ENCODE measurements at regions not wholly inside any gene's neighbourhood (a gene's known extent, or its start where the extent isn't known, plus 50 kb on each side); places are given as distances from the start of the nearest gene placed in this dataset.

DNA sequence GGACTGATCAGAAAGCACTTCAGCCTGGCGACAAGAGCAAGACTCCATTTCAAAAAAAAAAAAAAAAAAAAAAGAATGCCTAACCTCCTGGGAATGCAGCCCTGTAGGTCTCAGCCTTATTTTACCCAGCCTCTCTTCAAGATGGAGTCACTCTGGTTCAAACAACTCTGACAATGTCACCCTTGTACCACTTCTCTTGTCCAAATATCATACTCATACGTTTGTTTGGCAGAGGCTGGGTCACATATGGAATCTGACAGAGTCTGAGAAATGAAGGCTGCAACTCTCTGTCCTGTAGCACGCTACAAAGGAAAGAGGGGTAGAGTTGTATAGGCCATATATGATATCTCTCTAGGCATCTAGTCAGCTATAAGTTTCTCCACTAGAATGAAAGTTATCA lies 58.6 kb upstream of the GSAP start:
- no peak overlapping the region for H3K4me3 ChIP-seq (ENCODE audit: low read depth, low read length)
- TF ChIP-seq, protein P1, sequence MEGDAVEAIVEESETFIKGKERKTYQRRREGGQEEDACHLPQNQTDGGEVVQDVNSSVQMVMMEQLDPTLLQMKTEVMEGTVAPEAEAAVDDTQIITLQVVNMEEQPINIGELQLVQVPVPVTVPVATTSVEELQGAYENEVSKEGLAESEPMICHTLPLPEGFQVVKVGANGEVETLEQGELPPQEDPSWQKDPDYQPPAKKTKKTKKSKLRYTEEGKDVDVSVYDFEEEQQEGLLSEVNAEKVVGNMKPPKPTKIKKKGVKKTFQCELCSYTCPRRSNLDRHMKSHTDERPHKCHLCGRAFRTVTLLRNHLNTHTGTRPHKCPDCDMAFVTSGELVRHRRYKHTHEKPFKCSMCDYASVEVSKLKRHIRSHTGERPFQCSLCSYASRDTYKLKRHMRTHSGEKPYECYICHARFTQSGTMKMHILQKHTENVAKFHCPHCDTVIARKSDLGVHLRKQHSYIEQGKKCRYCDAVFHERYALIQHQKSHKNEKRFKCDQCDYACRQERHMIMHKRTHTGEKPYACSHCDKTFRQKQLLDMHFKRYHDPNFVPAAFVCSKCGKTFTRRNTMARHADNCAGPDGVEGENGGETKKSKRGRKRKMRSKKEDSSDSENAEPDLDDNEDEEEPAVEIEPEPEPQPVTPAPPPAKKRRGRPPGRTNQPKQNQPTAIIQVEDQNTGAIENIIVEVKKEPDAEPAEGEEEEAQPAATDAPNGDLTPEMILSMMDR (IDR thresholded peaks at IDR 0.05; ENCODE audit: control insufficient read depth, extremely low read depth, insufficient read depth): no peak
- no peak for DNase-seq (ENCODE audit: low read depth)

DNA sequence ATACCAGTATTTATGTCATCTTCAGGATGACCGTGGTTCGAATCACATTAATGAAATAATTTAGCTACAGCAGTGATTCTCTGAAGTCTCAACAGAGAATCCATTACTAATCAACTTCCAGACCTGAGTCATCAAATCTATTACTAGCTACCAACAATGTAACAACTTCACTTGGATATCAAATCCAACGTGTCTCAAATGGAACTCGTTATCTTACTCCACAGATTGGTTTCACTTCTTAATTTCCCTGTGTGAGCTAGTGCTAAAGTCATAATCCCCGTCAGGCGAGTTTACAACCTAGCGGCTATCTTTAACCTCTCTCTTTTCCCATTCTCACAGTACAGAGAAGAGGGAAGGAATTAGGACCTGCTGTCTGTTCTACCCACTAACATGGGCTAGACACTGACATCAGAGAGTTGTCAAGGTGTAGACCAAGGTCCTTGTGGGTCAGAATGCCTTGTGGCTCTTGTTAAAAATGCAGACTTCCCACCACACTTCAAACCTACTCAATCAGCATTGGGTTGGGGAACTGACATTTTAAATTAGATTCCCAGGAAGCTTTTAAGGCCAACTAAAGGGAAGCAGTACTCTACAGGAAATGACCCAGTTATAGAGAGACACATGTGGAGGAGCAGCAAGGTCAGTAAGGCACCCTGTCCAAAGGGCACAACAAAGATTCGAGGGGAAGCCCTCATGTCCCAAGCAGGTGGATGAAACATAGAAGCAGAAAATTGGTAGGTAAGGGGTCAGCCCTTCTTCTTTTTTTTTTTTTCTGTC lies 57.3 kb upstream of the GSAP start:
- TF ChIP-seq, protein P1 (IDR thresholded peaks at IDR 0.05; ENCODE audit: control insufficient read depth, extremely low read depth, insufficient read depth): no peak
- DNase-seq (ENCODE audit: low read depth): no peak
- H3K4me3 ChIP-seq (ENCODE audit: low read depth, low read length): no peak overlapping the region

DNA sequence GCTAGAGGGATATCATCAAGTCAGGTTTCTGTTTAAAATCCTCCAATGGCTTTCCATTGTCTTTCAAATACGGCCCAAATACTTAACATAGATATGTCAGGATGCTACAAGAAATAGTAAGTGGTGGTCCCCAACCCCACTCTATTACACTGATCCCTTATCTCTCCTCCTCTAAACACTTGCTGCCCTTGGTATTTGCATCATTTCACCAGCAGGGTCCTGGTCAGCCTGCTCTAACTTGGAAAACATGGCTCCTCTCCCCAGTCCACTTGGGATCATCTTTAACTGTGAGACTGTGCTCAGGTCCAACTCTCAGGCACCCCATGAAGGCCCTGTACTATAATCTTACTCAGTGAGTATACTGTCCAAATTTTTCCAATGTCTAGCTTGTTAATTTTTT lies 53.8 kb upstream of the GSAP start:
- DNase-seq (ENCODE audit: low read depth): no peak
- H3K4me3 ChIP-seq (ENCODE audit: low read depth, low read length): no peak overlapping the region
- TF ChIP-seq, protein P1 (IDR thresholded peaks at IDR 0.05; ENCODE audit: control insufficient read depth, extremely low read depth, insufficient read depth): no peak

DNA sequence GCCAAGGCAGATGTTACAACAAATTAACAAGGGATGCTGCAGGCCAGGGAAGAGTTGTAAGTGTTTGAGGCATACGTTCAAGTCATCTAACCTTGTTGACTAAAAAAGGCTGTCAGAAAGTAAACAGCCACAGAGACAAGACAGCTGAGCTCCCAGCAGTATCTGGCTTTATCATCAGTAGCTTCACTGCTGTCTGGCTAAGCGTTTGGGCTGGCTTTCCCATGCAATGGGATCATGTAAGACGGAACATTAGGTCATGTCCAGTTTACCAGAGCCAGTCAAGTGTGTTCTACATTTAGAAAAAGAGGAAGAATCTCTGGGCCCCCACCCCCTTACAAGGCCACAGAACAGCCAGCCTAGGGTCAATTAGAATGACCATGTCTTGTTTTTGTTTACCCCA lies 51.3 kb upstream of the GSAP start:
- no peak for DNase-seq (ENCODE audit: low read depth)
- H3K4me3 ChIP-seq (ENCODE audit: low read depth, low read length): no peak overlapping the region
- TF ChIP-seq, protein P1 (IDR thresholded peaks at IDR 0.05; ENCODE audit: control insufficient read depth, extremely low read depth, insufficient read depth): no peak

DNA sequence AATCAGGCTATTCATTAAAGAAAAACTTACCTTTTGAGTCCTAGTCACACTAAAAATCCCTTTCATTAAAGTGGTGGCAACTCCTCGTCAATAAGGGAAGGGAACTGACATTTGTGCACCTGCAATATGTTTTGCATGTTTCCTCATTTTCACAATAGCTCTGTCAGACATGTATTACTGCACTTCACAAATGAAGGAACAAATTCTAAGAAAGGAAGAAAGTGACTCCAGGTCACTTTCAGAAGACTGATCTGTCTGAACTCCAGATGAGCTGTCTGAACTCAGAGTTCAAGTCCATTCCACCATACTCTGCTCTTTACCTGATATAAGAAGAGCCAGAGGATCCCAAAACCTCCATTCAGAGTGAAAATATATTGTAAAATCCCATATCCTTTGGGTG lies 50.3 kb upstream of the GSAP start:
- DNase-seq (ENCODE audit: low read depth): no peak
- TF ChIP-seq, protein P1 (IDR thresholded peaks at IDR 0.05; ENCODE audit: control insufficient read depth, extremely low read depth, insufficient read depth): no peak
- no peak overlapping the region for H3K4me3 ChIP-seq (ENCODE audit: low read depth, low read length)
